ENCODE measurements at regions not wholly inside any gene's neighbourhood (a gene's known extent, or its start where the extent isn't known, plus 50 kb on each side); places are given as distances from the start of the nearest gene placed in this dataset.

GRCh38 chr14:82070753-82071152 is 537.1 kb upstream of the SEL1L start:
- H3K27ac Mint-ChIP-seq: no peak overlapping the region
- H3K4me3 ChIP-seq (ENCODE audit: low read length): no peak overlapping the region
- ChIA-PET POLR2A (no interaction called here), CTCF (no interaction called here)
- no peaks in the 10 kb centered on the region for H3K4me1 Mint-ChIP-seq (ENCODE audit: low read depth)
- no peaks in the 10 kb centered on the region for H3K36me3 Mint-ChIP-seq (ENCODE audit: low read depth)
- peaks cover 0 to 3% of the 10 kb centered on the region in 2 experiments for H3K9me3 ChIP-seq (ENCODE audit: control insufficient read depth in 1 of 2, insufficient read depth in 1 of 2, low read length in 2 of 2)
- no peaks in the 10 kb centered on the region for H3K4me1 ChIP-seq (ENCODE audit: insufficient read depth, low read length)
- H3K36me3 ChIP-seq (ENCODE audit: insufficient read depth, low read length): no peaks in the 10 kb centered on the region
- H3K9me3 Mint-ChIP-seq: peaks cover 19% of the 10 kb centered on the region
- no peak for TF ChIP-seq CTCF (IDR thresholded peaks at IDR 0.05)
- intact Hi-C loops (cut with DNase I, micrococcal nuclease): no loop called here
- H3K27me3 ChIP-seq (ENCODE audit: control insufficient read depth in 1 of 2, insufficient read depth in 2 of 2, low read length in 2 of 2): no peaks in the 10 kb centered on the region
- H3K27ac ChIP-seq (ENCODE audit: low read depth in 1 of 2, low read length in 2 of 2): no peak overlapping the region
- ATAC-seq (ENCODE audit: poor library complexity): no peak
- H3K27me3 Mint-ChIP-seq: no peaks in the 10 kb centered on the region
- H3K4me3 Mint-ChIP-seq: no peak overlapping the region
- no peak for DNase-seq

DNA sequence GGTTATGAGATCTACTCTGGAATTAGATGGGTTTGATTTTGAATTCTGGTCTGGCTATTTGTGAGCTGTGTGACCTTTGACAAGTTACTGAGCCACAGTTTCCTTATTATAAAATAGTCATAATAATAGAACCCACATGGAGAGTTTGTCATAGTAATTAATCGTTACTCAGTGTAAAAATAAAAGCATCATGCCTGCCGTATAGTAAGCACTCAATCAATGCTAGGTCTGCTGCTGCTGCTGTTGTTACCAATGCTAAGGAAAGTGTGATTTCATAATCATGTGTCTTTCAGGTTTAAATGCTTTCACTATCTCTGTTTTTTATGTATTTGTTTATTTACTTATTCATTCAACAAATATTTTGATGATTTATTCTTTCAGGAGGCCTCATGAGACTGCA is 539.9 kb upstream of the SEL1L start:
- H3K4me1 Mint-ChIP-seq (ENCODE audit: low read depth): no peaks in the 10 kb centered on the region
- DNase-seq (no peak), ATAC-seq (ENCODE audit: poor library complexity) (no peak)
- no peaks in the 10 kb centered on the region for H3K36me3 ChIP-seq (ENCODE audit: insufficient read depth, low read length)
- intact Hi-C loops (cut with DNase I, micrococcal nuclease): no loop called here
- no peaks in the 10 kb centered on the region for H3K27me3 ChIP-seq (ENCODE audit: control insufficient read depth in 1 of 2, insufficient read depth in 2 of 2, low read length in 2 of 2)
- no peak overlapping the region for H3K27ac ChIP-seq (ENCODE audit: low read depth in 1 of 2, low read length in 2 of 2)
- H3K9me3 Mint-ChIP-seq: peaks cover 19% of the 10 kb centered on the region
- no peaks in the 10 kb centered on the region for H3K9me3 ChIP-seq (ENCODE audit: control insufficient read depth in 1 of 2, insufficient read depth in 1 of 2, low read length in 2 of 2)
- H3K27ac Mint-ChIP-seq: no peak overlapping the region
- no peaks in the 10 kb centered on the region for H3K4me1 ChIP-seq (ENCODE audit: insufficient read depth, low read length)
- no peaks in the 10 kb centered on the region for H3K27me3 Mint-ChIP-seq
- ChIA-PET POLR2A (no interaction called here), CTCF (interaction anchor here (1.5 kb wide), 1 partner anchor 12 kb away, joined by 3 read pairs; no protein-coding TSS in a partner anchor)
- H3K36me3 Mint-ChIP-seq (ENCODE audit: low read depth): no peaks in the 10 kb centered on the region
- no peak overlapping the region for H3K4me3 Mint-ChIP-seq
- TF ChIP-seq CTCF (IDR thresholded peaks at IDR 0.05): no peak
- H3K4me3 ChIP-seq (ENCODE audit: low read length): no peak overlapping the region

DNA sequence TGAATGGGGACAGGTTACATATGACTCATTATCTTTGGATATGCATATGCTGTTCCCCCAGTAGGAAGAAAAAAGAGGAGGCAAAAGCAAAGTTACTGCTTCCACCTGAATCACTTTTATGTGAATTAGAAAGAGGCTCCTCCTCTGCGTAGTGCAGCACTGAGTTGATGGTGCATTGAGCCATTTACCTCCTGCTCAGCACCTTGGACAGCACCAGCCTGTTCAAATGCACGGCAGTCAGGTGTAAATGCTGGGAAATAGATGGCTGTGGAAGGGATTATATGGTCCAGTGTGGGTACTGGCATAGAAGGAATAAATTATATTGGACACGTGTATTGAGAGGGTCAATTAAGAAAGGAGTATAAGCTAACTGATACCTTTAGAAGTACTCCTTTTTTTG is 541.9 kb upstream of the SEL1L start:
- no peak for DNase-seq
- H3K27ac Mint-ChIP-seq: no peak overlapping the region

More for the DNA sequence above, 541.9 kb upstream of the SEL1L start:
- no peak for TF ChIP-seq CTCF (IDR thresholded peaks at IDR 0.05)
- Mint-ChIP-seq H3K4me1 (ENCODE audit: low read depth) (no peaks in the 10 kb centered on the region), H3K27me3 (no peaks in the 10 kb centered on the region), H3K4me3 (no peak overlapping the region), H3K36me3 (ENCODE audit: low read depth) (no peaks in the 10 kb centered on the region), H3K9me3 (peaks cover 20% of the 10 kb centered on the region)
- CTCF ChIA-PET: no interaction called here
- intact Hi-C loops (cut with DNase I, micrococcal nuclease): no loop called here
- no peak for ATAC-seq (ENCODE audit: poor library complexity)
- Histone ChIP-seq H3K27me3 (ENCODE audit: control insufficient read depth in 1 of 2, insufficient read depth in 2 of 2, low read length in 2 of 2) (no peaks in the 10 kb centered on the region), H3K9me3 (ENCODE audit: control insufficient read depth in 1 of 2, insufficient read depth in 1 of 2, low read length in 2 of 2) (no peaks in the 10 kb centered on the region), H3K36me3 (ENCODE audit: insufficient read depth, low read length) (no peaks in the 10 kb centered on the region), H3K4me1 (ENCODE audit: insufficient read depth, low read length) (no peaks in the 10 kb centered on the region), H3K27ac (ENCODE audit: low read depth in 1 of 2, low read length in 2 of 2) (no peak overlapping the region), H3K4me3 (ENCODE audit: low read length) (no peak overlapping the region)
- POLR2A ChIA-PET: no interaction called here

All from CD4-positive, alpha-beta T cell (primary cell).